Mesenchymal stem cell (in vitro differentiated cells and primary cell): ENCODE measurements at regions not wholly inside any gene's neighbourhood (a gene's known extent, or its start where the extent isn't known, plus 50 kb on each side); places are given as distances from the start of the nearest gene placed in this dataset.

Experiments used
- DNase-seq: peaks from one replicate; pipeline ENCODE4 v3.0.0-alpha.2; 2013
- H2AFZ ChIP-seq: one replicate; pipeline ENCODE4 v1.6.1; 2013; ENCODE audit warnings: low read depth, mild to moderate bottlenecking, control low read depth, inconsistent platforms, low read length, moderate library complexity
- H2AK5ac ChIP-seq: 2 replicates; pipeline ENCODE4 v1.6.1; 2013; ENCODE audit warnings: low read length, moderate library complexity, mild to moderate bottlenecking, inconsistent platforms; ENCODE audit not compliant: severe bottlenecking
- H2BK120ac ChIP-seq: one replicate; pipeline ENCODE4 v1.6.1; 2013; ENCODE audit warnings: low read depth, mild to moderate bottlenecking, inconsistent platforms, low read length, moderate library complexity
- H2BK12ac ChIP-seq, 2 experiments: one replicate each; pipeline ENCODE4 v1.6.1; 2013; ENCODE audit warnings: inconsistent platforms in 2 of 2, low read length in 2 of 2, mild to moderate bottlenecking in 2 of 2, moderate library complexity in 2 of 2, control low read depth in 1 of 2
- H2BK15ac ChIP-seq: one replicate; pipeline ENCODE4 v1.6.1; 2013; ENCODE audit warnings: mild to moderate bottlenecking, low read depth, inconsistent platforms; ENCODE audit not compliant: poor library complexity, severe bottlenecking
- H2BK5ac ChIP-seq: 2 replicates; pipeline ENCODE4 v1.6.1; 2013; ENCODE audit warnings: low read depth, mild to moderate bottlenecking, low read length, control low read depth, inconsistent platforms; ENCODE audit not compliant: poor library complexity, severe bottlenecking
- H3K14ac ChIP-seq, 2 experiments: one replicate each; pipeline ENCODE4 v1.6.1; 2013; ENCODE audit warnings: inconsistent platforms in 2 of 2, low read length in 2 of 2, control low read depth in 1 of 2, mild to moderate bottlenecking in 1 of 2, moderate library complexity in 1 of 2
- H3K18ac ChIP-seq, 2 experiments: one replicate each; pipeline ENCODE4 v1.6.1; 2013; ENCODE audit warnings: inconsistent platforms in 2 of 2, low read length in 2 of 2, control low read depth in 1 of 2, low read depth in 1 of 2, mild to moderate bottlenecking in 1 of 2
- H3K23ac ChIP-seq, 2 experiments: one replicate each; pipeline ENCODE4 v1.6.1; 2013; ENCODE audit warnings: inconsistent platforms in 2 of 2, low read length in 2 of 2, mild to moderate bottlenecking in 2 of 2, moderate library complexity in 2 of 2, control low read depth in 1 of 2
- H3K27ac ChIP-seq: 2 replicates; pipeline ENCODE4 v1.5.1; 2013; ENCODE audit warnings: mild to moderate bottlenecking, moderate library complexity, low read length, control low read depth, inconsistent platforms; ENCODE audit not compliant: poor library complexity, severe bottlenecking
- H3K27me3 ChIP-seq, 2 experiments: 2 replicates each; pipeline versions ENCODE4 v1.6.1 to v1.7.0; 2013; ENCODE audit warnings: low read length in 2 of 2, mild to moderate bottlenecking in 2 of 2, moderate library complexity in 2 of 2, control low read depth in 1 of 2, inconsistent platforms in 1 of 2; ENCODE audit not compliant: control insufficient read depth in 1 of 2, insufficient read depth in 1 of 2
- H3K36me3 ChIP-seq, 2 experiments: 2 replicates each; pipeline versions ENCODE4 v1.6.1 to v1.7.0; 2013; ENCODE audit warnings: low read length in 2 of 2, control low read depth in 1 of 2, inconsistent platforms in 1 of 2, low read depth in 1 of 2, mild to moderate bottlenecking in 1 of 2; ENCODE audit not compliant: insufficient read depth in 2 of 2, control insufficient read depth in 1 of 2
- H3K4ac ChIP-seq, 2 experiments: one replicate each; pipeline ENCODE4 v1.6.1; 2013; ENCODE audit warnings: inconsistent platforms in 2 of 2, low read length in 2 of 2, mild to moderate bottlenecking in 2 of 2, moderate library complexity in 2 of 2, control low read depth in 1 of 2, low read depth in 1 of 2
- H3K4me1 ChIP-seq: 2 replicates; pipeline ENCODE4 v1.6.1; 2013; ENCODE audit warnings: low read depth, low read length, control low read depth; ENCODE audit not compliant: control insufficient read depth, insufficient read depth
- H3K4me2 ChIP-seq: 2 replicates; pipeline ENCODE4 v1.6.1; 2013; ENCODE audit warnings: low read length, mild to moderate bottlenecking, inconsistent platforms; ENCODE audit not compliant: poor library complexity, severe bottlenecking
- H3K4me3 ChIP-seq, 2 experiments: 2 replicates each; pipeline versions ENCODE4 v1.5.1 to v1.7.0; 2013; ENCODE audit warnings: low read length in 2 of 2, mild to moderate bottlenecking in 2 of 2, control low read depth in 1 of 2, low read depth in 1 of 2; ENCODE audit not compliant: insufficient read depth in 1 of 2
- H3K79me1 ChIP-seq: replicated peaks from 2 replicates; pipeline ENCODE4 v1.6.1; 2013; ENCODE audit warnings: mild to moderate bottlenecking, control low read depth, low read length, inconsistent platforms; ENCODE audit not compliant: poor library complexity, severe bottlenecking
- H3K9ac ChIP-seq: 2 replicates; pipeline ENCODE4 v1.7.0; 2013; ENCODE audit warnings: mild to moderate bottlenecking, low read length, moderate library complexity
- H3K9me3 ChIP-seq: 2 replicates; pipeline ENCODE4 v1.7.0; 2013; ENCODE audit warnings: mild to moderate bottlenecking, low read length; ENCODE audit not compliant: control insufficient read depth
- H4K8ac ChIP-seq: one replicate; pipeline ENCODE4 v1.6.1; 2013; ENCODE audit warnings: inconsistent platforms, mild to moderate bottlenecking, low read length, moderate library complexity
- H4K91ac ChIP-seq: one replicate; pipeline ENCODE4 v1.6.1; 2013; ENCODE audit warnings: mild to moderate bottlenecking, low read length, inconsistent platforms
- WGBS: methylation state at CpG from one replicate; pipeline ENCODE4 v1.1.7; 2013; ENCODE audit warnings: mixed read lengths; 5-methylcytosine and 5-hydroxymethylcytosine counted together

GRCh38 chr19:30204721-30205120 is 167.5 kb upstream of the ZNF536 start:
- H3K27me3 ChIP-seq = peaks cover 0 to 4% of the 10 kb centered on the region in 2 experiments
- H3K9me3 ChIP-seq = peaks cover 10% of the 10 kb centered on the region
- H2BK12ac ChIP-seq = no peak overlapping the region
- H3K4ac ChIP-seq = no peak overlapping the region
- no peaks in the 10 kb centered on the region for H3K4me1 ChIP-seq
- H3K79me1 ChIP-seq = no peaks in the 10 kb centered on the region
- H3K4me2 ChIP-seq = no peak overlapping the region
- no peak overlapping the region for H2BK15ac ChIP-seq
- no peak overlapping the region for H3K9ac ChIP-seq
- no peak overlapping the region for H2BK5ac ChIP-seq
- H2AFZ ChIP-seq = no peak overlapping the region
- no peak overlapping the region for H3K18ac ChIP-seq
- no peak overlapping the region for H2BK120ac ChIP-seq
- H3K14ac ChIP-seq = no peak overlapping the region
- H2AK5ac ChIP-seq = no peak overlapping the region
- no peak overlapping the region for H4K91ac ChIP-seq
- H3K23ac ChIP-seq = no peak overlapping the region
- H3K36me3 ChIP-seq = no peaks in the 10 kb centered on the region
- no peak overlapping the region for H4K8ac ChIP-seq
- no peak overlapping the region for H3K27ac ChIP-seq
- H3K4me3 ChIP-seq = no peak overlapping the region
- DNase-seq = no peak
- WGBS = 86% methylated on average over 2 of the region's 3 CpGs

- no peak overlapping the region for H2AK5ac ChIP-seq
- H3K14ac ChIP-seq = no peak overlapping the region
- no peak overlapping the region for H2BK15ac ChIP-seq
- H4K91ac ChIP-seq = no peak overlapping the region
- H3K36me3 ChIP-seq = no peaks in the 10 kb centered on the region
- no peak overlapping the region for H3K4ac ChIP-seq
- H3K9ac ChIP-seq = no peak overlapping the region
- no peak overlapping the region for H2BK12ac ChIP-seq
- H2BK120ac ChIP-seq = no peak overlapping the region
- H3K27me3 ChIP-seq = peaks cover 0 to 4% of the 10 kb centered on the region in 2 experiments
- peaks cover 10% of the 10 kb centered on the region for H3K9me3 ChIP-seq
- 86% methylated on average over 6 of the region's 6 CpGs for WGBS
- no peaks in the 10 kb centered on the region for H3K79me1 ChIP-seq
- no peak overlapping the region for H3K18ac ChIP-seq
- H2BK5ac ChIP-seq = no peak overlapping the region
- no peak overlapping the region for H2AFZ ChIP-seq
- H3K4me3 ChIP-seq = no peak overlapping the region
- no peak overlapping the region for H3K23ac ChIP-seq
- DNase-seq = no peak
- H4K8ac ChIP-seq = no peak overlapping the region
- no peak overlapping the region for H3K4me2 ChIP-seq
- H3K27ac ChIP-seq = no peak overlapping the region
- H3K4me1 ChIP-seq = no peaks in the 10 kb centered on the region
Observed at GRCh38 chr19:30206187-30206586, 166.0 kb upstream of the ZNF536 start.

GRCh38 chr19:30207357-30207756 is 164.8 kb upstream of the ZNF536 start:
- no peak for DNase-seq
- Histone ChIP-seq H2AK5ac (no peak overlapping the region), H3K4me2 (no peak overlapping the region), H3K9me3 (peaks cover 10% of the 10 kb centered on the region), H3K27me3 (peaks cover 0 to 4% of the 10 kb centered on the region in 2 experiments), H2BK12ac (no peak overlapping the region), H2AFZ (no peak overlapping the region), H3K9ac (no peak overlapping the region), H3K18ac (no peak overlapping the region), H2BK15ac (no peak overlapping the region), H4K8ac (no peak overlapping the region), H3K23ac (no peak overlapping the region), H3K4me1 (no peaks in the 10 kb centered on the region), H3K36me3 (no peaks in the 10 kb centered on the region), H3K27ac (no peak overlapping the region), H4K91ac (no peak overlapping the region), H2BK120ac (no peak overlapping the region), H3K4me3 (no peak overlapping the region), H3K4ac (no peak overlapping the region), H3K79me1 (no peaks in the 10 kb centered on the region), H2BK5ac (no peak overlapping the region), H3K14ac (no peak overlapping the region)
- WGBS = 55% methylated on average over 6 of the region's 6 CpGs

- no peak overlapping the region for H2BK15ac ChIP-seq
- H3K27me3 ChIP-seq = peaks cover 0 to 4% of the 10 kb centered on the region in 2 experiments
Observed at GRCh38 chr19:30208436-30209060, 163.6 kb upstream of the ZNF536 start.

More at GRCh38 chr19:30208436-30209060, 163.6 kb upstream of the ZNF536 start:
- H2BK5ac ChIP-seq = no peak overlapping the region
- H3K14ac ChIP-seq = no peak overlapping the region
- H3K4me2 ChIP-seq = no peak overlapping the region
- no peak overlapping the region for H4K8ac ChIP-seq
- no peak overlapping the region for H3K4me3 ChIP-seq
- H3K23ac ChIP-seq = no peak overlapping the region
- no peak overlapping the region for H2BK12ac ChIP-seq
- no peaks in the 10 kb centered on the region for H3K79me1 ChIP-seq
- peaks cover 10% of the 10 kb centered on the region for H3K9me3 ChIP-seq
- H2BK120ac ChIP-seq = no peak overlapping the region
- no peak overlapping the region for H2AFZ ChIP-seq
- H3K4ac ChIP-seq = no peak overlapping the region
- H2AK5ac ChIP-seq = no peak overlapping the region
- no peak for DNase-seq
- H3K9ac ChIP-seq = no peak overlapping the region
- no peak overlapping the region for H3K18ac ChIP-seq
- no peaks in the 10 kb centered on the region for H3K4me1 ChIP-seq
- H4K91ac ChIP-seq = no peak overlapping the region
- H3K36me3 ChIP-seq = no peaks in the 10 kb centered on the region
- WGBS = 83% methylated on average over 18 of the region's 18 CpGs
- H3K27ac ChIP-seq = no peak overlapping the region
